Ishikawa (cell line): ENCODE measurements at regions not wholly inside any gene's neighbourhood (a gene's known extent, or its start where the extent isn't known, plus 50 kb on each side); places are given as distances from the start of the nearest gene placed in this dataset.

Experiments used
- CEBPB ChIP-seq: IDR thresholded peaks from 2 replicates; pipeline ENCODE4 v1.6.1; 2012
- CREB1 ChIP-seq: IDR thresholded peaks from 2 replicates; pipeline ENCODE4 v1.6.1; 2012; ENCODE audit warnings: low read depth
- EGR1 ChIP-seq: IDR thresholded peaks from 2 replicates; pipeline ENCODE4 v1.6.1; 2012
- EP300 ChIP-seq: IDR thresholded peaks from 2 replicates; pipeline ENCODE4 v1.6.1; 2012; ENCODE audit warnings: borderline replicate concordance
- FOXM1 ChIP-seq: IDR thresholded peaks from 2 replicates; pipeline ENCODE4 v1.6.1; 2012; ENCODE audit warnings: low read depth, borderline replicate concordance
- MAX ChIP-seq: IDR thresholded peaks from 2 replicates; pipeline ENCODE4 v1.6.1; 2012
- NFIC ChIP-seq: IDR thresholded peaks from 2 replicates; pipeline ENCODE4 v1.6.1; 2012
- RAD21 ChIP-seq: IDR thresholded peaks from 2 replicates; pipeline ENCODE4 v1.6.1; 2012; ENCODE audit warnings: low read depth
- REST ChIP-seq: IDR thresholded peaks from 2 replicates; pipeline ENCODE4 v1.6.1; 2012; ENCODE audit warnings: low read depth, mild to moderate bottlenecking
- TAF1 ChIP-seq: IDR thresholded peaks from 2 replicates; pipeline ENCODE4 v1.6.1; 2012; ENCODE audit warnings: low read depth, mild to moderate bottlenecking
- TCF12 ChIP-seq: IDR thresholded peaks from 2 replicates; pipeline ENCODE4 v1.6.1; 2012; ENCODE audit warnings: low read depth
- TEAD4 ChIP-seq: IDR thresholded peaks from 2 replicates; pipeline ENCODE4 v1.6.1; 2012
- USF1 ChIP-seq: IDR thresholded peaks from 2 replicates; pipeline ENCODE4 v1.6.1; 2012
- YY1 ChIP-seq: IDR thresholded peaks from 2 replicates; pipeline ENCODE4 v1.6.1; 2012; ENCODE audit warnings: low read depth
- ZBTB7A ChIP-seq: IDR thresholded peaks from 2 replicates; pipeline ENCODE4 v1.6.1; 2012; ENCODE audit warnings: low read depth

DNA sequence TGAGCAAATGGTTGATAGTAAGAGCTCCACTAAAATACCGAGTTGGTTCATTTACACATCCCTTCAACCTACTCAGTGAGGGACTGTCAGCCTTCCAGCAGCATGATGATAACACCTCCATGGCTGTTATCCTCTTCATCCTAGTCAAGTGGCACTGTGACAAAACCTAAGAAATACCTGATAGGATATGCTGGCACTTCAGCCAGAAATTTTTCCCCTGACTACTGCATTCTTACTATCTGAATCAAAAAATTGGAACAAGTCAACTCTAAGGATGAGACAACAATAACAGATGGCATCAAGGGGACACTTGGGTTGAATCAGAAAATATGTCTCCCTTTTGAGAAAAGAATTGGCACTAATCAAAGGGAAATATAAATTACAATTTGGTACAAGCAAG lies 193.9 kb downstream of the KCTD12 start:
- TF ChIP-seq TCF12: no peak

- TF ChIP-seq ZBTB7A: no peak
- no peak for TF ChIP-seq FOXM1
- TF ChIP-seq EGR1: no peak
- no peak for TF ChIP-seq REST
- TF ChIP-seq TAF1: no peak
- no peak for TF ChIP-seq CEBPB
- no peak for TF ChIP-seq YY1
- no peak for TF ChIP-seq NFIC
- no peak for TF ChIP-seq MAX
- no peak for TF ChIP-seq RAD21
- TF ChIP-seq TCF12: no peak
Observed at GRCh38 chr13:76690611-76691010, 195.6 kb downstream of the KCTD12 start.

DNA sequence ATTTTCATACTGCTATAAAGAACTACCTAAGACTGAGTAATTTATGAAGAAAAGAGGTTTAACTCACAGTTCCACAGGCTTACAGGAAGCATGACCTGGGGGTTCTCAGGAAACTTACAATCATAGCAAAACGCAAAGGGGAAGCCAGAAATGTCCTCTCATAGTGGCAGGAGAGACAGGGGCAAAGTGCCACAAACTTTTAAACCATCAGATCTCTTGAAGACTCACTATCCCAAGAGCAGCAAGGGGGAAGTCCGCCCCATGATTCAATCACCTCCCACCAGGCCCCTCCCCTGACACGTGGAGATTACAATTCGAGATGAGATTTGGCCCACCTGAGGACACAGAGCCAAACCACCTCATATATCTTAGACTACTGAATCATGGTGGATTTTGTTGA lies 198.7 kb downstream of the KCTD12 start:
- TF ChIP-seq MAX: no peak
- TF ChIP-seq RAD21: no peak
- TF ChIP-seq CREB1: no peak
- no peak for TF ChIP-seq YY1
- TF ChIP-seq TEAD4: no peak
- TF ChIP-seq TCF12: no peak
- no peak for TF ChIP-seq REST
- no peak for TF ChIP-seq USF1
- TF ChIP-seq TAF1: no peak
- TF ChIP-seq FOXM1: no peak
- no peak for TF ChIP-seq EP300
- no peak for TF ChIP-seq EGR1
- no peak for TF ChIP-seq ZBTB7A
- TF ChIP-seq CEBPB: no peak
- TF ChIP-seq NFIC: no peak

DNA sequence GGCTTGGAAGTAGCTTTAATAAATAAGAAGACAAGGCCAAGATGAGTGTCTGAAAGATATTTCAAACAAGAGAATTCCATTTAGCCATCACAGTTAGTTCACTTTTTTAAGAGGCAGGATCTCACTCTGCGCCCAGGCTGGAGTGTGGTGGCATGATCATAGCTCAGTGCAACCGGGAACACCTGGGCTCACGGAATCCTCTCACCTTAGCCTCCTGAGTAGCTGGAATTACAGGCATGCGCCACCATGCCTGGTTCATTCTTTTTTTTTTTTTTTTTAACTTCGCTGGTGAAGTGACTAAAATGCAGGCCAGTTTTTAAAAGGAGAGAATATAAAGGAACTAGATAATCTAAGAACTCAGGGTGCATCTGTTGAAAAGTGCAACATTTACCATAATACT lies 200.3 kb downstream of the KCTD12 start:
- TF ChIP-seq EP300: no peak
- no peak for TF ChIP-seq CEBPB
- TF ChIP-seq ZBTB7A: no peak
- no peak for TF ChIP-seq RAD21
- no peak for TF ChIP-seq FOXM1
- TF ChIP-seq REST: no peak
- TF ChIP-seq USF1: no peak
- TF ChIP-seq YY1: no peak
- no peak for TF ChIP-seq CREB1
- no peak for TF ChIP-seq EGR1
- TF ChIP-seq NFIC: no peak
- no peak for TF ChIP-seq TEAD4

DNA sequence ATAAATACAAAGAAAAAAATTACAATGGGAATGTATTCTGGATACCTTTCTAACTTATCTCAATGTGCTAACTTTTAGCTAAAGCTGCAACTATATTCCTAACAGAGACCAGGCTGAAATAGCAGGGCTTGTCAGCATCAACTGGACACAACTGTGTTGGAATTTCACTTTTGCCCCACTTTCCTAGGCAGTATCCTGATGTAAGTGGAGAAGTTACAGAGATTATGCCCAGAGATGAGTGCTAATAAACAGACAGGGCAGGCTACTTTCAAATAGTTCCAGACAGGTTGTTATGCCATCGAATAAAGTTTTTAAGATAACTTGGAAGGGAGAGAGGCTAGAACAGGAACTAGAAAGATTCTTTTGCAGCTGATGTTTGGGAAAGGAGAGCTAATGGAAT lies 201.9 kb downstream of the KCTD12 start:
- TF ChIP-seq TAF1 (no peak), USF1 (no peak), TEAD4 (no peak), CREB1 (no peak), ZBTB7A (no peak), NFIC (no peak), RAD21 (no peak), YY1 (no peak), FOXM1 (no peak), EP300 (no peak), CEBPB (no peak), MAX (no peak), EGR1 (no peak), REST (no peak)
